Mucosa of descending colon (tissue), 3 donors: ENCODE measurements at regions not wholly inside any gene's neighbourhood (a gene's known extent, or its start where the extent isn't known, plus 50 kb on each side); places are given as distances from the start of the nearest gene placed in this dataset.
"Not testable (repeated sequence)": the region's sequence is repeated elsewhere in the genome, so short reads cannot be mapped to it uniquely, and the experiment has no call there.

Source experiments
- ATAC-seq: fragments of 200-7000 bp; cut with Tn5 transposase; one replicate; pipeline ENCODE4 v1.9.1; 2020; ENCODE audit warnings: mild to moderate bottlenecking, moderate library complexity
- DNase-seq, 3 donors: peaks; one replicate each; pipeline ENCODE4 v3.0.0-alpha.2; 2020
- H3K36me3 ChIP-seq: fragments of 200-600 bp; one replicate; pipeline ENCODE4 v1.8.0; 2021; ENCODE audit warnings: low read depth, mild to moderate bottlenecking
- H3K4me1 ChIP-seq: fragments of 200-600 bp; one replicate; pipeline ENCODE4 v1.8.0; 2021; ENCODE audit warnings: low read depth, mild to moderate bottlenecking
- H3K4me3 ChIP-seq: fragments of 200-600 bp; one replicate; pipeline ENCODE4 v1.8.0; 2021; ENCODE audit warnings: mild to moderate bottlenecking
- H3K9me3 ChIP-seq: fragments of 200-600 bp; one replicate; pipeline ENCODE4 v1.8.0; 2021; ENCODE audit warnings: mild to moderate bottlenecking
- CTCF ChIP-seq: fragments of 200-600 bp; IDR thresholded peaks from one replicate; pipeline ENCODE4 v1.8.0; 2022; ENCODE audit warnings: antibody characterized with exemption, mild to moderate bottlenecking
- intact Hi-C, 2 donors: fragments of 100-400 bp; cut with DNase I in 1 of 2; cut with micrococcal nuclease in 1 of 2; formaldehyde crosslinking; loops; one replicate each; pipeline versions ENCODE4 v1.11.0 to v1.11.1; 2022; cut with DNase I, micrococcal nuclease
- donor health status: DM: no; HTN: no; CAD: no; lungs with moderate emphysema.
- donor health status: DM: no; HTN: no; CAD: no.
- donor health status: DM: no; HTN: yes; CAD: no.

- DNase-seq, result no peak
- no peak for TF ChIP-seq CTCF
- Histone ChIP-seq H3K9me3 (no peaks in the 10 kb centered on the region), H3K4me1 (no peaks in the 10 kb centered on the region), H3K36me3 (no peaks in the 10 kb centered on the region), H3K4me3 (no peak overlapping the region)
- intact Hi-C loops, result no loop called here
- no peak for ATAC-seq
Observed at GRCh38 chr5:104049752-104050151, 487.2 kb upstream of the NUDT12 start.

- no peaks in the 10 kb centered on the region for H3K4me1 ChIP-seq
- ATAC-seq (no peak), DNase-seq (no peak)
- intact Hi-C loops, result no loop called here
- TF ChIP-seq CTCF, result no peak
- no peak overlapping the region for H3K4me3 ChIP-seq
- no peaks in the 10 kb centered on the region for H3K9me3 ChIP-seq
- no peaks in the 10 kb centered on the region for H3K36me3 ChIP-seq
Observed at GRCh38 chr5:104048231-104048630, 485.6 kb upstream of the NUDT12 start.

DNA sequence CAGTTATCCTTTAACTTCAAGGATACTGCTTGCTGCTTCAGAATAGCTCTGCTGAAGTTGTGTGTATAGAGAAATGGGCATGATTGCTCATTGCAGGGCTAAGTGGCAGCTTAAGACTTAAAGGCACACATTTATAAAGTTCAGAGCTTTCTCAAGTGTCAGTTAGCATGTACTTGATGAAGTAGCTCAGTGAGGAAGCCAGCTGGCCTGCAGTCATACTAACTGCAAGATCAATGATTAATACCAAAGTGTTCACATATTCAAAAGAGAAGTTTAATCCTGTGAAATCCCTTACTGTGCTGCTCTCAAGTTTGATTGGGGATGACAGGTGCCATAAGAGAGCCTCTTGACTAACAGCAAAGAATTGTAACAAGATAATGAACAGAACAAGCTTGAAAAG, 483.4 kb upstream of the NUDT12 start:
- H3K4me3 ChIP-seq, result no peak overlapping the region
- no peaks in the 10 kb centered on the region for H3K4me1 ChIP-seq
- intact Hi-C loops, result no loop called here
- ATAC-seq (no peak), DNase-seq (no peak)
- no peaks in the 10 kb centered on the region for H3K36me3 ChIP-seq
- no peak for TF ChIP-seq CTCF
- H3K9me3 ChIP-seq, result no peaks in the 10 kb centered on the region

DNA sequence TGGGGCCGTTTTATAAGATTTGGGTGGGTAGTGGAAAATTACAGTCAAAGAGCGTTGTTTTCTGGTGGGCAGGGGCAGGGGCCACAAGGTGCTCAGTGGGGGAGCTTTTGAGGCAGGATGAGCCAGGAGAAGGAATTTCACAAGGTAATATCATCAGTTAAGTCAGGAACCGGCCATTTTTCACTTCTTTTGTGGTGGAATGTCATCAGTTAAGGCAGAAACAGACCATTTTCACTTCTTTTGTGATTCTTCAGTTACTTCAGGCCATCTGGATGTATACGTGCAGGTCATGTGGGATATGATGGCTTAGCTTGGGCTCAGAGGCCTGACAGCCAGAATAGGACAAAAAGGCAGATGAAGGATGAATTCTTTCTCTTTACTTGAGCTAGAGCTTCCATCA, 477.3 kb upstream of the NUDT12 start:
- DNase-seq, ATAC-seq, H3K36me3 ChIP-seq, H3K4me3 ChIP-seq, H3K9me3 ChIP-seq, H3K4me1 ChIP-seq, intact Hi-C loops: not testable (repeated sequence)

DNA sequence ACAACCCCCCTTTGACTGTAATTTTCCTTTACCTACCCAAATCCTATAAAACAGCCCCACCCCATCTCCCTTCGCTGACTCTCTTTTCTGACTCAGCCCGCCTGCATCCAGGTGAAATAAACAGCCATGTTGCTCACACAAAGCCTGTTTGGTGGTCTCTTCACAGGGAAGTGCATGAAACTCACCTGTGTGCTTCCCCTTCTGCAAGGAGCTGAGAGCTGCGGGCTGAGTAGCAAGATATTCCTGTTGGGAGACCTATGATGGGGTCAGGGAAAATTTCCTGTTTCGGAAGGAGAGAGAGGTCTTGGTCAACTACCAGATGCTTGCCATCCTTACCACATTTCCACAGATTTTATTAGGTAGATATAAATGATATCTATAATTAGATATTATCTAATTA, 474.5 kb upstream of the NUDT12 start:
- intact Hi-C loops, H3K4me3 ChIP-seq, H3K9me3 ChIP-seq, DNase-seq, H3K4me1 ChIP-seq, H3K36me3 ChIP-seq, ATAC-seq: not testable (repeated sequence)

- H3K36me3 ChIP-seq, ATAC-seq, H3K4me3 ChIP-seq, H3K4me1 ChIP-seq, H3K9me3 ChIP-seq, DNase-seq, intact Hi-C loops: not testable (repeated sequence)
Observed at GRCh38 chr5:104033186-104033585, 470.6 kb upstream of the NUDT12 start.

GRCh38 chr5:104024538-104024937, 461.9 kb upstream of the NUDT12 start:
- Histone ChIP-seq H3K4me1 (no peaks in the 10 kb centered on the region), H3K9me3 (no peaks in the 10 kb centered on the region), H3K4me3 (no peak overlapping the region), H3K36me3 (no peaks in the 10 kb centered on the region)
- ATAC-seq, result no peak
- TF ChIP-seq CTCF, result no peak
- intact Hi-C loops, result no loop called here
- no peak for DNase-seq
